ENCODE measurements at regions not wholly inside any gene's neighbourhood (a gene's known extent, or its start where the extent isn't known, plus 50 kb on each side); places are given as distances from the start of the nearest gene placed in this dataset.

DNA sequence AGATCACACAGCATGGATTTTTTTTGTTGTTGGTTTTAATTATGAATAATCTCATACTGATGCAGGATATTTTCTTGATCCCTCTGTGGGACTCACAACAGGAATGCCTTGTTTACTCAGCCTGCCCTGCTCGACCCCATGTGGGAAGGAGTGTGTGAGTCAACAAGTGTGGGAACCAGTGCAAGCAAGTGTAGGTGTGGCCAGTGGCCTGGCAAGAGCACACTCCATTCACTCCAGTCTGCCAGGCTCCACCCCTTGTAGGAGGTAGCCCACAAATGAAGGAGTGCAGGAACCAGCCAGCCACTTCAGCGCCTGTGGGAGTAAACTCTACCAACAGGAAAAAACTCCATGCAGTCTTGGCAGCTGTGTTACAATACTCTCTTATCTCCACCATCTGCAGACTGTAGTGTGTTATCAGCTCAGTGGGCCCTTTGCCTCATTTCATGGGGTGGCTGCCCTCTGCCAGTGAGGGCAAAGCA lies 393.6 kb downstream of the OTOL1 start:
- TF ChIP-seq, protein P1, sequence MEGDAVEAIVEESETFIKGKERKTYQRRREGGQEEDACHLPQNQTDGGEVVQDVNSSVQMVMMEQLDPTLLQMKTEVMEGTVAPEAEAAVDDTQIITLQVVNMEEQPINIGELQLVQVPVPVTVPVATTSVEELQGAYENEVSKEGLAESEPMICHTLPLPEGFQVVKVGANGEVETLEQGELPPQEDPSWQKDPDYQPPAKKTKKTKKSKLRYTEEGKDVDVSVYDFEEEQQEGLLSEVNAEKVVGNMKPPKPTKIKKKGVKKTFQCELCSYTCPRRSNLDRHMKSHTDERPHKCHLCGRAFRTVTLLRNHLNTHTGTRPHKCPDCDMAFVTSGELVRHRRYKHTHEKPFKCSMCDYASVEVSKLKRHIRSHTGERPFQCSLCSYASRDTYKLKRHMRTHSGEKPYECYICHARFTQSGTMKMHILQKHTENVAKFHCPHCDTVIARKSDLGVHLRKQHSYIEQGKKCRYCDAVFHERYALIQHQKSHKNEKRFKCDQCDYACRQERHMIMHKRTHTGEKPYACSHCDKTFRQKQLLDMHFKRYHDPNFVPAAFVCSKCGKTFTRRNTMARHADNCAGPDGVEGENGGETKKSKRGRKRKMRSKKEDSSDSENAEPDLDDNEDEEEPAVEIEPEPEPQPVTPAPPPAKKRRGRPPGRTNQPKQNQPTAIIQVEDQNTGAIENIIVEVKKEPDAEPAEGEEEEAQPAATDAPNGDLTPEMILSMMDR (IDR thresholded peaks at IDR 0.05; ENCODE audit: low read depth, low read length, missing control alignments): no peak
- H3K4me3 ChIP-seq (ENCODE audit: low read depth, low read length): no peak overlapping the region
- in situ Hi-C loops (cut with HindIII; ENCODE audit: low sequenced_read_pairs): no loop called here
- DNase-seq (ENCODE audit: low read depth): peak; percentile 94

GRCh38 chr3:161893972-161894371 lies 397.4 kb downstream of the OTOL1 start:
- peak; percentile 20 for DNase-seq (ENCODE audit: low read depth)
- TF ChIP-seq, protein P1 (IDR thresholded peaks at IDR 0.05; ENCODE audit: low read depth, low read length, missing control alignments): no peak
- no peak overlapping the region for H3K4me3 ChIP-seq (ENCODE audit: low read depth, low read length)
- in situ Hi-C loops (cut with HindIII; ENCODE audit: low sequenced_read_pairs): no loop called here

GRCh38 chr3:161894657-161895056 lies 398.0 kb downstream of the OTOL1 start:
- H3K4me3 ChIP-seq (ENCODE audit: low read depth, low read length): no peak overlapping the region
- TF ChIP-seq, protein P1 (IDR thresholded peaks at IDR 0.05; ENCODE audit: low read depth, low read length, missing control alignments): no peak
- DNase-seq (ENCODE audit: low read depth): no peak
- in situ Hi-C loops (cut with HindIII; ENCODE audit: low sequenced_read_pairs): no loop called here

DNA sequence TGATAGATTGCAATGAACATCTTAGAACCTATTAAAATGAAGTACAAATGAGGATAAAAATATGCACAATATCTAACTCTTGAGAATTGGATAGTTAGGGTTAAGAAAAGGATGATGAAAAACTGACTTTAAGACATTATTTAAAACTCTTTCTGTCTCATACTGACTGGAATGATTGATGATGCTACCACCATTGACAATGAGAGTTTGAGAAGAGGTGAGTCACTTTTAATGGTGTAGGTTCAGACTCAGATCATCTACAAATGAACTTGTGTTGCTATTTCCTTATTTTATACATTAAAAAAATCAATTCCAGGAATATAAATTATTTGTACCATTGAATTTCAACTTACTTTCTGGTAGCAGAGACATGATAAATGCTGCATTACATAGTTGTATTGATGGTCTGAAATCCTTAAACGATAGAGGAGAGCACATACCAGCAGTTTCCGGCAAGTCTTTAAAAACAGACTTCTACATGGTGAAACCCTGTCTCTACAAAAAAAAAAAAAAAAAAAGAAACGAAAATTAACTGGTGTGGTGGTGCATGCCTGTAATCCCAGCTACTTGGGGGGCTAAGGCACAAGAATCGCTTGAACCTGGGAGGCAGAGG lies 409.0 kb downstream of the OTOL1 start:
- in situ Hi-C loops (cut with HindIII; ENCODE audit: low sequenced_read_pairs): no loop called here
- TF ChIP-seq, protein P1 (IDR thresholded peaks at IDR 0.05; ENCODE audit: low read depth, low read length, missing control alignments): no peak
- H3K4me3 ChIP-seq (ENCODE audit: low read depth, low read length): no peak overlapping the region
- no peak for DNase-seq (ENCODE audit: low read depth)

- TF ChIP-seq, protein P1 (IDR thresholded peaks at IDR 0.05; ENCODE audit: low read depth, low read length, missing control alignments): no peak
- in situ Hi-C loops (cut with HindIII; ENCODE audit: low sequenced_read_pairs): no loop called here
- H3K4me3 ChIP-seq (ENCODE audit: low read depth, low read length): no peak overlapping the region
- DNase-seq (ENCODE audit: low read depth): peak; percentile 56
Observed at GRCh38 chr3:161913786-161914389, 417.3 kb downstream of the OTOL1 start.

- TF ChIP-seq, protein P1 (IDR thresholded peaks at IDR 0.05; ENCODE audit: low read depth, low read length, missing control alignments): peak; percentile 73
- in situ Hi-C loops (cut with HindIII; ENCODE audit: low sequenced_read_pairs): no loop called here
- no peak overlapping the region for H3K4me3 ChIP-seq (ENCODE audit: low read depth, low read length)
Observed at GRCh38 chr3:161914703-161915417, 418.3 kb downstream of the OTOL1 start.

More at GRCh38 chr3:161914703-161915417, 418.3 kb downstream of the OTOL1 start:
- peak; percentile 69 for DNase-seq (ENCODE audit: low read depth)
